D721Med (cell line): ENCODE measurements at regions not wholly inside any gene's neighbourhood (a gene's known extent, or its start where the extent isn't known, plus 50 kb on each side); places are given as distances from the start of the nearest gene placed in this dataset.
"Not testable (repeated sequence)": the region's sequence is repeated elsewhere in the genome, so short reads cannot be mapped to it uniquely, and the experiment has no call there.

Experiments
- DNase-seq: peaks from one replicate; pipeline ENCODE4 v3.0.0; 2011; ENCODE audit warnings: low spot score; ENCODE audit not compliant: insufficient read length
- FAIRE-seq: peaks from 2 replicates; lab custom pipeline; 2011; peaks lifted over from hg19 to GRCh38; lab: Jason Lieb, UNC
- CTCF ChIP-seq: IDR thresholded peaks from 2 replicates; pipeline ENCODE4 v1.5.1; 2012; ENCODE audit warnings: mild to moderate bottlenecking, control low read depth; ENCODE audit not compliant: insufficient read depth; ENCODE audit errors: missing control alignments

DNA sequence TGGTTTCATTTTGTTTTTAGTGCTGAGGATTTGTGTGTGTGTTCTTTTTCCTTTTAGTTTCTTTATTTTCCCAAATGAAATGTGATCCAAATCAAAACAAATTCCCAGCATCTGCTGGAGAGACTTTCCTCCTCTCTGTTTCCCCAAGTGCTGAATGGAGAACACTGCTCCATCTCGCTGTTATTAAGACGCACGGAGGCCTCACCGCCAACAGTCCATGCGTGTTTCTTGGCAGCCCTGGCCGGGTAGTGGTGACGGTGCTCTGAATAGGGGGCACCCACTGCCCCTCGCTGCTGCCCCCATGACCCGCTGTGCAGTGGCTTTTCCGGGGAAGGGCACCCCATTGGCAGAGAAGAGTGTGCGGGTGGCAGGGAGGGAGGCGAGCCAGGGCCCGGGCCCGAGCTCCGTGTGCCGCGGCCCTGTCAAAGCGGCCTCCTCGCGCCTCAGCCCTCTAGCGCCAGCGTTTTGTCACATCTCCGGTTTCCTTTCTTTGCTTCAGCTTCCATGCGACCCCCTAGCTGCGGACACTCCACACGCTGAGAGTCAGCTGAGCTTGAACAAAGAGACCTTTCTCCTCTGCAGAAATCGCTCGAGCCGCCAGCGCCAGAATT lies 473.7 kb upstream of the SALL3 start:
- TF ChIP-seq CTCF = no peak
- DNase-seq (no peak), FAIRE-seq (no peak)

DNA sequence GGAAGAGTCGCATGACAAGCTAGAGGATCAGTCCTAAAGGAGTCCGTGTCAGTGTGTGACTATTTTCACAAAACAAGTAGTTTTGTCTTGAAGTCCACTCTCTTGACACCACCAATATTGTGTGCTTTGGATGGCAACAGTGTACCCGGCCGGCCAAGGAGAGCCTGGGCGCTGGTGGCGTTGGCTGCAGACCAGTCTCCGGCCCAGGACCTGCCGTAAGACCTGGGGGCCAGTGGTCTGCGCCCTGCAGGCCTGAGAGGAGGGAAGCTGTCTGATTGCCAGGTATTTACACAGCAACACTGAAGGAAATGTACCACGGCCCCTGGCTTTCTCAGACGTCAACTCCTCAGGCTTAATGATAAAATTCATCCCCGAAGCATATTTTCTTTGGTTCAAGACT lies 472.4 kb upstream of the SALL3 start:
- no peak for TF ChIP-seq CTCF
- DNase-seq (no peak), FAIRE-seq (no peak)

DNA sequence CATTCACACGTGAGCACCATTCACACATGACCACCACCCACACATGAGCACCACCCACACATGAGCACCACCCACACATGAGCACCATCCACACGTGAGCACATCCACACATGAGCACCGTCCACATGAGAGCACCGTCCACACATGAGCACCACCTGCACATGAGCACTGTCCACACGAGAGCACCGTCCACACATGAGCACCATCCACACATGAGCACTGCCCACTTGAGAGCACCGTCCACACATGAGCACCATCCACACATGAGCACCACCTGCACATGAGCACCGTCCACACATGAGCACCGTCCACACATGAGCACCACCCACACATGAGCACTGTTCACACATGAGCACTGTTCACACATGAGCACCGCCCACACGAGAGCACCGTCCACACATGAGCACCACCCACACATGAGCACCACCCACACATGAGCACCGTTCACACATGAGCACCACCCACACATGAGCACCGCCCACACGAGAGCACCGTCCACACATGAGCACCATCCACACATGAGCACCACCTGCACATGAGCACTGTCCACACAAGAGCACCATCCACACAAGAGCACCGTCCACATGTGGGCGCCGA lies 471.3 kb upstream of the SALL3 start:
- DNase-seq, FAIRE-seq: not testable (repeated sequence)

GRCh38 chr18:78510091-78510490 lies 469.5 kb upstream of the SALL3 start:
- TF ChIP-seq CTCF = no peak

DNA sequence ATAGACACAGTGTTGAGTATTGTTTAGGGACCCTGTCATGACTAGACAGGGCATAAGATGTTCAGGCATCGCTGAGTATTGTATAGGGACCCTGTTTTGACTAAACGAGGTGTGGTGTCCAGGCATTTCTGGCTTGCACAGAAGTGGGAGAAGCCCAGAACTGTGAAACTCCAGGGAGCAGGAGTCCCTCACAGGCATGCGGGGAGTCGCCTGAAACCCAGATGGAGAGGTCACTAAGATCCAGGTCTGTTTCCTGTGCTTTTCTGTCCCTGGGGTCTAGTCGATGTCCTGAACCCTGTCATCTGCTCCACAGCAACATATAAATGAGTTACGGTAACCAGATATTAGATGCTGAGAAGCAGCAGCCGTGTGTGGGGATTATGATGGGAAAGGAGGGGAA lies 469.0 kb upstream of the SALL3 start:
- no peak for FAIRE-seq
- no peak for DNase-seq
- TF ChIP-seq CTCF = no peak

More at GRCh38 chr18:78510091-78510490, 469.5 kb upstream of the SALL3 start:
- FAIRE-seq (no peak), DNase-seq (no peak)

DNA sequence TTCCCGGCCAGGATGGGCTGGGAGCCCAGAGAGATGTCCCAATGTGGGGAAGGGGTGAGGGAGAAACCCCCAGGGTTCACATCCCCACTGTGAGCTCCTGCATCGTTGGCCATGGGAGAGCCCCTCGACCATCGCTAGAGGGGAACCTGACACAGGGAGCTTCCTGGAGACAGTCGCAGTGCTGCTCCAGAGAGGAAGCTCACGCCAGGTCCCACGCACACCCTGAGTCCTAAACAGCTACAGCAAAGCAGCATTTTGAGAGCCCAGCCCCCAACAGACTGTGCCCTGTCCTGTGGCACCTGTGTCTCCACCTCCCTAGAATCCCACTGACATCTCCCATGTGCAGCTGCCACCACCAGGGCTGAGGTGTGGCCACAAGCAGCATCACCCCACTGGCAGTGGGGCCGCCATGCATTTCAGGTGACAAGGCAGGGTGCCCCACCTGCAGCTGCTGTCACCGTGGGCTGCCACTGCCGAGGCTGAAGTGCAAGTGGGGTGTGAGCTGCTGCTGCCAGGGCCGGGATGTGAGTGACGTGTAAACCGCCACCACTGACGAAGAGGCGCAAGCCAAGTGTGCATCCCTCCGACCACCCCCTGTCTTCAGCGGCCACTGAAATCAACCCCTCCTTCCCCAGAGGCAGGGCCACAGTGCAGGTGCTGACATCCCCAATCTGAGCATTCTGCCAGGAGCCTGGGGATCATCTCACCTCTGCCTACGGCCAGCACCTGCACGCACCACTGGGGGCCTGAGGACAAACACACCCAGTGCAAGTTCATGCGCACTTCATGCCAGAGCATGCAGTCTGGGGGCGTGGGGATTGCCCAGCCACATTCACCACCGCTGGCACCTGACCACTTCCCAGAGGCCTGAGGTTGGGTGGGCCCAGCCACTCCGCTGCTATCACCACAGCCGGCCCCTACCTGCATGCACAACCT lies 467.7 kb upstream of the SALL3 start:
- FAIRE-seq (no peak), DNase-seq (no peak)
- no peak for TF ChIP-seq CTCF

DNA sequence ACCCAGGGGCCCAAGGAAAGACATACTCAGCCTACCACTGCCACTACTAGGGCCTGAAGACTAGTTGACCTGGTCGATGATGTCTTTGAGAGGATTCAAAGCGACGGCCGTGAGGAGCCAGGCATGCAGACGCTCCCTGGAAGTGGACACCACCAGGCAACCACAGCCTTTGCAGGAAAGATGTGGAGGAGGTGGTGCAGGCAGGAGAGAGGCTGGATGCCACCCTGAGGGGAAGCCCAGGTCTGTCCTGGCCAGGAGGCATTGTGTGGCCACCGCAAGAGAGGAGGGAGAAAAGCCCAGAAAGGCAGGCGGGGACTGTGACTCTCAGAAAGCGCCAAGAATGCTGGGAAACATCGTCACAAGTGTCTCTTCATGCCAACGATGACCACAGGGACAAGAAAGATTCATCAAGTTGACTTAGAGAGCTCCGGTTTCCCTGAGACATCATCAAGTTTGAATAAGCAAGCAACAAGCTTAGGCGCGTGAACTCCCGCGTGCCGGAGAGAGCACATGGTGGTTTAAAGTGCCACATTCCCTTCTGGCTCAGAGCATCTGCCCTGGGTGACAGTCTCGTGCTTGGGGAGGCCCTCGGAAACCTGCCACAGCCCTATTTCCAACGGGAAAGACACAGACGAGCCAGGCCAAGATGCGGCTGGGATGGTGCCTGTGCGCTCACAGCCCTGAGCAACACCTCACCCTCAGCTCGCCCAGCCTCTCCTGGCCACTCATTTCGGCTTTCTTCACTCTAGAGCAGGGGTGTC lies 464.5 kb upstream of the SALL3 start:
- no peak for TF ChIP-seq CTCF
- DNase-seq = no peak
- no peak for FAIRE-seq
